ENCODE measurements at regions not wholly inside any gene's neighbourhood (a gene's known extent, or its start where the extent isn't known, plus 50 kb on each side); places are given as distances from the start of the nearest gene placed in this dataset.
"Not testable (repeated sequence)": the region's sequence is repeated elsewhere in the genome, so short reads cannot be mapped to it uniquely, and the experiment has no call there.

- Mint-ChIP-seq H3K36me3 (peaks cover 8 to 22% of the 10 kb centered on the region in 2 donors), H3K4me3 (no peak overlapping the region), H3K9me3 (no peaks in the 10 kb centered on the region), H3K4me1 (peaks cover 0 to 3% of the 10 kb centered on the region in 2 donors), H3K27ac (no peak overlapping the region), H3K27me3 (no peaks in the 10 kb centered on the region)
- ATAC-seq (replicated peaks) (no peak), DNase-seq (no peak)
Observed at GRCh38 chr1:119226321-119226720, 85.9 kb upstream of the WARS2 start.

- no peaks in the 10 kb centered on the region for H3K27me3 Mint-ChIP-seq
- peaks cover 8 to 24% of the 10 kb centered on the region in 2 donors for H3K36me3 Mint-ChIP-seq
- peaks cover 0 to 3% of the 10 kb centered on the region in 2 donors for H3K4me1 Mint-ChIP-seq
- DNase-seq = no peak
- H3K9me3 Mint-ChIP-seq = no peaks in the 10 kb centered on the region
- H3K4me3 Mint-ChIP-seq = no peak overlapping the region
- H3K27ac Mint-ChIP-seq = no peak overlapping the region
- peak in 1 of 2 donors; percentile 31 for ATAC-seq (replicated peaks)
Observed at GRCh38 chr1:119226913-119227312, 86.5 kb upstream of the WARS2 start.

GRCh38 chr1:119227456-119227855, 87.0 kb upstream of the WARS2 start:
- H3K4me1 Mint-ChIP-seq = peaks cover 0 to 1% of the 10 kb centered on the region in 2 donors
- ATAC-seq (replicated peaks) (no peak), DNase-seq (no peak)
- H3K27ac Mint-ChIP-seq = no peak overlapping the region
- no peak overlapping the region for H3K4me3 Mint-ChIP-seq
- no peaks in the 10 kb centered on the region for H3K27me3 Mint-ChIP-seq
- H3K36me3 Mint-ChIP-seq = peaks cover 8 to 20% of the 10 kb centered on the region in 2 donors
- no peaks in the 10 kb centered on the region for H3K9me3 Mint-ChIP-seq

GRCh38 chr1:119228335-119229080, 88.1 kb upstream of the WARS2 start:
- H3K27ac Mint-ChIP-seq = no peak overlapping the region
- ATAC-seq (replicated peaks) = no peak
- no peaks in the 10 kb centered on the region for H3K27me3 Mint-ChIP-seq
- H3K4me3 Mint-ChIP-seq = no peak overlapping the region
- DNase-seq = no peak
- peaks cover 0 to 1% of the 10 kb centered on the region in 2 donors for H3K4me1 Mint-ChIP-seq
- H3K9me3 Mint-ChIP-seq = no peaks in the 10 kb centered on the region
- peaks cover 6 to 13% of the 10 kb centered on the region in 2 donors for H3K36me3 Mint-ChIP-seq

GRCh38 chr1:119235120-119235519, 94.7 kb upstream of the WARS2 start:
- Mint-ChIP-seq H3K27me3 (no peaks in the 10 kb centered on the region), H3K27ac (no peak overlapping the region), H3K36me3 (peaks cover 14 to 18% of the 10 kb centered on the region in 2 donors), H3K4me3 (no peak overlapping the region), H3K9me3 (no peaks in the 10 kb centered on the region), H3K4me1 (no peaks in the 10 kb centered on the region)
- ATAC-seq (replicated peaks) = no peak
- DNase-seq = no peak

GRCh38 chr1:119245881-119246280, 105.4 kb upstream of the WARS2 start:
- H3K9me3 Mint-ChIP-seq = no peaks in the 10 kb centered on the region
- H3K4me1 Mint-ChIP-seq = no peaks in the 10 kb centered on the region
- H3K27ac Mint-ChIP-seq = no peak overlapping the region
- ATAC-seq (replicated peaks) (no peak), DNase-seq (no peak)
- peaks cover 3 to 9% of the 10 kb centered on the region in 2 donors for H3K36me3 Mint-ChIP-seq
- no peaks in the 10 kb centered on the region for H3K27me3 Mint-ChIP-seq
- no peak overlapping the region for H3K4me3 Mint-ChIP-seq

GRCh38 chr1:119249283-119249682, 108.8 kb upstream of the WARS2 start:
- no peaks in the 10 kb centered on the region for H3K27me3 Mint-ChIP-seq
- H3K9me3 Mint-ChIP-seq = no peaks in the 10 kb centered on the region
- no peaks in the 10 kb centered on the region for H3K4me1 Mint-ChIP-seq
- ATAC-seq (replicated peaks) (no peak), DNase-seq (no peak)
- H3K36me3 Mint-ChIP-seq = peaks cover 3 to 9% of the 10 kb centered on the region in 2 donors
- H3K4me3 Mint-ChIP-seq = no peak overlapping the region
- no peak overlapping the region for H3K27ac Mint-ChIP-seq

GRCh38 chr1:119250299-119250698, 109.8 kb upstream of the WARS2 start:
- H3K4me1 Mint-ChIP-seq = no peaks in the 10 kb centered on the region
- DNase-seq (no peak), ATAC-seq (replicated peaks) (no peak)
- peaks cover 3 to 4% of the 10 kb centered on the region in 2 donors for H3K36me3 Mint-ChIP-seq
- H3K27ac Mint-ChIP-seq = no peak overlapping the region
- H3K4me3 Mint-ChIP-seq = no peak overlapping the region
- H3K9me3 Mint-ChIP-seq = no peaks in the 10 kb centered on the region
- H3K27me3 Mint-ChIP-seq = no peaks in the 10 kb centered on the region

- no peak overlapping the region for H3K27ac Mint-ChIP-seq
- H3K27me3 Mint-ChIP-seq = no peaks in the 10 kb centered on the region
- peaks cover 0 to 3% of the 10 kb centered on the region in 2 donors for H3K36me3 Mint-ChIP-seq
- ATAC-seq (replicated peaks) (no peak), DNase-seq (no peak)
- H3K9me3 Mint-ChIP-seq = no peaks in the 10 kb centered on the region
- no peak overlapping the region for H3K4me3 Mint-ChIP-seq
- H3K4me1 Mint-ChIP-seq = no peaks in the 10 kb centered on the region
Observed at GRCh38 chr1:119251751-119252150, 111.3 kb upstream of the WARS2 start.

- H3K27me3 Mint-ChIP-seq = no peaks in the 10 kb centered on the region
- H3K4me3 Mint-ChIP-seq = no peak overlapping the region
- peaks cover 6 to 7% of the 10 kb centered on the region in 2 donors for H3K36me3 Mint-ChIP-seq
- ATAC-seq (replicated peaks) = no peak
- no peak for DNase-seq
- H3K4me1 Mint-ChIP-seq = no peaks in the 10 kb centered on the region
- H3K9me3 Mint-ChIP-seq = peaks cover 2 to 6% of the 10 kb centered on the region in 2 donors
- H3K27ac Mint-ChIP-seq = no peak overlapping the region
Observed at GRCh38 chr1:119253366-119253765, 112.9 kb upstream of the WARS2 start.

- Mint-ChIP-seq H3K27ac (no peak overlapping the region), H3K4me3 (no peak overlapping the region), H3K36me3 (peaks cover 4 to 6% of the 10 kb centered on the region in 2 donors), H3K27me3 (no peaks in the 10 kb centered on the region), H3K9me3 (peaks cover 3 to 6% of the 10 kb centered on the region in 2 donors), H3K4me1 (no peaks in the 10 kb centered on the region)
- no peak for DNase-seq
- ATAC-seq (replicated peaks) = no peak
Observed at GRCh38 chr1:119254067-119254720, 113.7 kb upstream of the WARS2 start.

- not testable (repeated sequence) for H3K36me3 Mint-ChIP-seq; H3K4me3 Mint-ChIP-seq; ATAC-seq (replicated peaks); H3K9me3 Mint-ChIP-seq; DNase-seq; H3K27me3 Mint-ChIP-seq; H3K4me1 Mint-ChIP-seq; H3K27ac Mint-ChIP-seq
Observed at GRCh38 chr1:119256089-119256488, 112.5 kb upstream of the HAO2 start.

- H3K4me3 Mint-ChIP-seq = no peak overlapping the region
- ATAC-seq (replicated peaks) = no peak
Observed at GRCh38 chr1:119260506-119260905, 108.1 kb upstream of the HAO2 start.

GRCh38 chr1:119266386-119266785, 102.2 kb upstream of the HAO2 start:
- Mint-ChIP-seq H3K9me3 (peaks cover 0 to 2% of the 10 kb centered on the region in 2 donors), H3K27ac (peak overlapping the region; percentile 9), H3K36me3 (peaks cover 5 to 6% of the 10 kb centered on the region in 2 donors), H3K4me1 (peaks cover 3 to 19% of the 10 kb centered on the region in 2 donors), H3K4me3 (no peak overlapping the region), H3K27me3 (peaks cover 10 to 17% of the 10 kb centered on the region in 2 donors)
- ATAC-seq (replicated peaks) (peak; percentile 99 to 100), DNase-seq (peak; percentile 43)

More at GRCh38 chr1:119260506-119260905, 108.1 kb upstream of the HAO2 start:
- H3K9me3 Mint-ChIP-seq = peaks cover 3 to 6% of the 10 kb centered on the region in 2 donors
- H3K36me3 Mint-ChIP-seq = peaks cover 6% of the 10 kb centered on the region in 2 donors
- no peak for DNase-seq
- peaks cover 0 to 1% of the 10 kb centered on the region in 2 donors for H3K4me1 Mint-ChIP-seq
- no peaks in the 10 kb centered on the region for H3K27me3 Mint-ChIP-seq
- no peak overlapping the region for H3K27ac Mint-ChIP-seq

- DNase-seq (no peak), ATAC-seq (replicated peaks) (peak; percentile 36 to 40)
- Mint-ChIP-seq H3K27ac (no peak overlapping the region), H3K36me3 (peaks cover 5 to 6% of the 10 kb centered on the region in 2 donors), H3K27me3 (peaks cover 10 to 17% of the 10 kb centered on the region in 2 donors), H3K4me1 (peaks cover 3 to 19% of the 10 kb centered on the region in 2 donors), H3K4me3 (no peak overlapping the region), H3K9me3 (peaks cover 0 to 2% of the 10 kb centered on the region in 2 donors)
Observed at GRCh38 chr1:119266858-119267257, 101.7 kb upstream of the HAO2 start.
